GM18907 (cell line): ENCODE measurements at regions not wholly inside any gene's neighbourhood (a gene's known extent, or its start where the extent isn't known, plus 50 kb on each side); places are given as distances from the start of the nearest gene placed in this dataset.

Experiments
- ATAC-seq: cut with Tn5 transposase; IDR thresholded peaks from one replicate; pipeline ENCODE4 v1.9.1; 2021; ENCODE audit warnings: mild to moderate bottlenecking, moderate library complexity; ENCODE audit not compliant: unreplicated experiment

DNA sequence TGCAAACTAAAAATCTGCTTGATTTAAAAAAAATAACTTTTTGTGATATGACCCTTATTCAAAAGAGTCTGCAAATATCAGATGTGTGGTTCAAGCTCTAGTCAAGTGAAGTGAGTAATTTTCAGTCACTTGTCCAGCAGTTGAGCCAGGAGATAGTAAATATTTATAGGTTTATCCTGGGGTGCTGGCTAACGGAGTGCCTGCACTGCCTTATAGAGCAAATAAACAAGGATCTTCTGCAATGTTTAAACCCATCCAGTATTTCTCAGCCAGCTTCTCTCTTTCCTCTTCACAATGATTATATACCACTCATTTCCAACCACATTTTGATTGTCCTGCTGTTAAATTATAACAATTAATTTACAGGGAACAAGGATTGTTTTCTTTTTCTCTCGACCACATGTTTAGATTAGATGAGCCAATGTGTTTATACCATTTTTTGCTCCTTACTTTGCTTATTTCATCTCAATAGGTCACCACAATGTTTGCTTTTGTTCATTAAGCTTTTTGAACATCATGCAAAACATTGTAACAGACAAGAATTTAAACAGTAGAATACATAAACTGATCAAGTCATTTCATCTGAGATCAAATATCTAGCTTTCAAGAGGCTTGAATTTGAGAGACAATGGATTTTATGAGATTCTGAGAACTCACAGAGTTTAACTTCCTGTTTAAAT lies 60.3 kb upstream of the GREM2 start:
- no peak for ATAC-seq

DNA sequence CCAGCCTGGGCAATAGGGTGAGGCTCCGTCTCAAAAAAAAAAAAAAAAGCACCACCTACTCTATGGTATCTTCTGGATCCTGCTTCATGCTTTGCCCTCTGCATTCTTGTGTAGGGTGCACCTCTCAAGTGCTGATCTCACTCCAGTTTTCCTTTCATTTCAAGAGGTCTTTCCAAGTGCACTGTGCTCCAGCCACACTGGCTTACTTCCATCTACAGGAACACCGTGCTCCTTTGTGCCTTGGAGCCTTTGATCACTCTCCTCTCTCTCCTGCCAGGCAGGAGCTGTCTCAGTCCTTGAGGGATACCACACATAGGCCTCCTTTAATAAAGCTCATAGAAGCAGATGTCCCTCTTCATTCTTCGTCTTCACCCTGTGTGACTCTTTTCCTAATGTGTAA lies 55.4 kb upstream of the GREM2 start:
- ATAC-seq = no peak

DNA sequence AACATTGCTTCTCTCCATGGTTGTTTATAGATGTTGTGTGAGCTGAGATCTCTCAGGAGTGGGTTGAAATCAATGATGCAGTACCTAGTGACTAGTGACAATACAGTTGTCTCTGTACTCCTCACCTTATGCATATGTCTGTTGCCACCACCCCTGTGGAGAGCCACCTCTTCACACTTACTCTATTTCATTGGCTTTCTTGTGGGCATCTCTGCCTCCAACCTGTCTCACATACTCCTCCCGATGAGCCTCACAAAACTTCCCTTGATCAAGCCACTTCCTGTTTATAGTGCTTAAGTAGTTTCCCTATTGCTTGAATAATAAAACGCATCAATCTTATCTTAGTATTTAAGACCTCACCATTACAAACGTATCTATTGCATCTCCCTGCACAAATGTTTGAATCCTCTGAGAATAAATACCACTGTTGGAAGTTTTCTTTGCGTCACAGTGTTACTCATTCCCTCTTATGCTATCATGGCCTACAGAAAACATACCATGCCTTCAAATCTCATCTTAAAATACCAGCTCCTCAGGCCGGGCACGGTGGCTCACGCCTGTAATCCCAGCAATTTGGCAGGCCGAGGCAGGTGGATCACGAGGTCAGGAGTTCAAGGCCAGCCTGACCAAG lies 54.7 kb upstream of the GREM2 start:
- ATAC-seq = no peak

DNA sequence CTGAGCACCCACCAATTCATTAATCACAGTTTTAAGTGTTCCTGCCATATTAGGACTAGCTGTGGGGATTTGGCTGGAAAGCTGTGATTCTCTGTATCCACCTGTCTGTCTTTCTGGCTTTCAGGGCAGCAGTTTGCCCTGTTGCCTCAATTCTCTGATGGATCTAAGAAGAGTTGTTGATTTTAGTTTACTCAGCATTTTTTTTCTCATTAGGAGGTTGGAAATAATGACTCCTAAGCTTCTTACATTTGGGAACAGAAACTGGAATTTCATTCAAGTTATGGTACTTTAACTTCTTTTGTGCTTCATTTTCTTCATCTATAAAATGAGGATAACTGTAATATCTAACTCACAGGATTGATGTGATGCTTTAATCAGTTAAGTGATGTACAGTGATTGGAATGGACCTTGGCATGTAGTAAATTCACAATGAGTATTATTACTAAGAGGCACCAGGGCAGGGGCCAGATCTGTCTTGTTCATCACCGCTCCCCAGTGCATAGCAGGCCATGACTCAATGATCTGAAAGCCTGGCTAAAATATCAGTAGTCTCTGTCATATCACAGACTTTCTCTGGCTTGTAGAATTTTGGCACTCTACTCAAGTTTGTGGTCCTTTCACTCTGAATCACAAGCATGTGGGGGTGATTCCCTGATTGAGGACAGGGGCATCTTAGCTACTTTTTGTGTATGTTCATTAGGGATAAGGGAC lies 51.4 kb upstream of the GREM2 start:
- ATAC-seq = no peak
